ENCODE measurements at regions not wholly inside any gene's neighbourhood (a gene's known extent, or its start where the extent isn't known, plus 50 kb on each side); places are given as distances from the start of the nearest gene placed in this dataset.

GRCh38 chr3:99087277-99087676, 185.8 kb upstream of the DCBLD2 start:
- DNase-seq (ENCODE audit: low read depth) = no peak

GRCh38 chr3:99084826-99085225, 183.3 kb upstream of the DCBLD2 start:
- no peak for DNase-seq (ENCODE audit: low read depth)
- TF ChIP-seq CTCF (IDR thresholded peaks at IDR 0.05; ENCODE audit: insufficient read depth, low read depth, low read length, missing control alignments) = no peak
- no peak overlapping the region for H3K4me3 ChIP-seq (ENCODE audit: low read depth, low read length)

More at GRCh38 chr3:99087277-99087676, 185.8 kb upstream of the DCBLD2 start:
- H3K4me3 ChIP-seq (ENCODE audit: low read depth, low read length) = no peak overlapping the region
- TF ChIP-seq CTCF (IDR thresholded peaks at IDR 0.05; ENCODE audit: insufficient read depth, low read depth, low read length, missing control alignments) = no peak

GRCh38 chr3:99084156-99084555, 182.7 kb upstream of the DCBLD2 start:
- TF ChIP-seq CTCF (IDR thresholded peaks at IDR 0.05; ENCODE audit: insufficient read depth, low read depth, low read length, missing control alignments) = no peak
- DNase-seq (ENCODE audit: low read depth) = no peak
- H3K4me3 ChIP-seq (ENCODE audit: low read depth, low read length) = no peak overlapping the region

GRCh38 chr3:99071096-99071495, 169.6 kb upstream of the DCBLD2 start:
- no peak for DNase-seq (ENCODE audit: low read depth)
- no peak overlapping the region for H3K4me3 ChIP-seq (ENCODE audit: low read depth, low read length)
- TF ChIP-seq CTCF (IDR thresholded peaks at IDR 0.05; ENCODE audit: insufficient read depth, low read depth, low read length, missing control alignments) = no peak

GRCh38 chr3:99069973-99070372, 168.5 kb upstream of the DCBLD2 start:
- no peak for DNase-seq (ENCODE audit: low read depth)
- H3K4me3 ChIP-seq (ENCODE audit: low read depth, low read length) = no peak overlapping the region
- TF ChIP-seq CTCF (IDR thresholded peaks at IDR 0.05; ENCODE audit: insufficient read depth, low read depth, low read length, missing control alignments) = no peak

- DNase-seq (ENCODE audit: low read depth) = no peak
- no peak for TF ChIP-seq CTCF (IDR thresholded peaks at IDR 0.05; ENCODE audit: insufficient read depth, low read depth, low read length, missing control alignments)
- no peak overlapping the region for H3K4me3 ChIP-seq (ENCODE audit: low read depth, low read length)
Measured at GRCh38 chr3:99066863-99067262, 165.4 kb upstream of the DCBLD2 start.

- DNase-seq (ENCODE audit: low read depth) = no peak
- no peak overlapping the region for H3K4me3 ChIP-seq (ENCODE audit: low read depth, low read length)
- TF ChIP-seq CTCF (IDR thresholded peaks at IDR 0.05; ENCODE audit: insufficient read depth, low read depth, low read length, missing control alignments) = no peak
Measured at GRCh38 chr3:99049164-99049563, 147.7 kb upstream of the DCBLD2 start.

All from GM12865 (cell line).